UCSD-AML1 (cell line): ENCODE measurements at regions not wholly inside any gene's neighbourhood (a gene's known extent, or its start where the extent isn't known, plus 50 kb on each side); places are given as distances from the start of the nearest gene placed in this dataset.

ENCODE experiments used
- DNase-seq: peaks from one replicate; lab custom pipeline; 2025; ENCODE audit not compliant: unreplicated experiment; lab: John Stamatoyannopoulos, UW

DNA sequence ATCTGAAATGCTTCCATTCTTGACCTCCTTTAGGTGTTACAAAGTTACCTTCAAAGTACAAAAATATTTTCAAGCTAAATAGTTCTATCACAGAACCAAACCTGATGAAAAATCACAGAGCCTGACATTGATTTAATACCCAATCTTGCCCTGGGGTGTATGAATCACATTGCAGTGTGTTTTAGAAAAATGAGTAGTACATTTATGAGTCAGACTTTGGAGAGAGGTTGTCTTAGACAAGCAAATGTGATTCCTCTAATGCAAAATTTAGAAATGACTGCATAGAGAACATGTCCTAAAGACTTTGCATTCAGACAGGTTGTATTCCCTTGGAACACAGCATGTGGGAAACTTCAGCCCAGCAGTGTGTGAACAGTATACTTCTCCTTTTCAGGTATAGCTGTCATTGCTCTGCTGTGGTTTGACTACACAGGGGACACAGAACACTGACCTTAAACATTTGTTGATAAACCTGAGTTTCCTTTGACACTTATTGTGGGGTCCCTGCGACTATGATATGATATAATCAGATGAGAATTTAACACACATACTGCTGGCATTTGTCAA lies 972.1 kb downstream of the JRKL start:
- DNase-seq = no peak

DNA sequence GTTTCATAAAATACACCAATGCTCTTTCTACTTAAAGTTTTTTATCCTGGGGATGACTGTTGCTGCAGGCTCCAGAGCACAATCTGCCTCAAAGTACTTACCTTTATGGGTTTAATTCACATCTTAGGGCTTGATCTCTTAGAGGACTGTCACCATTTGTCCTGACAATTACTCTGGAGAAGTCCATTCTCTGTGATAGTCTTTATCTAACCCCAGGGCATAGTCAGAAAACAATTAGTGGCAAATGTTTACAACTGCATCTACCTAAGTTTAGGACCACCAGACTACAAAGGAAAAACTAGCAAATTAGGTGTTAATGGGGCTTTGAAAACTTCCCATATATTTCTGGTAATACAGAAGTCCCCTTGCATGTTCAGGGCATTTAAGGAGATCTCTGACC lies 973.5 kb downstream of the JRKL start:
- DNase-seq = no peak

DNA sequence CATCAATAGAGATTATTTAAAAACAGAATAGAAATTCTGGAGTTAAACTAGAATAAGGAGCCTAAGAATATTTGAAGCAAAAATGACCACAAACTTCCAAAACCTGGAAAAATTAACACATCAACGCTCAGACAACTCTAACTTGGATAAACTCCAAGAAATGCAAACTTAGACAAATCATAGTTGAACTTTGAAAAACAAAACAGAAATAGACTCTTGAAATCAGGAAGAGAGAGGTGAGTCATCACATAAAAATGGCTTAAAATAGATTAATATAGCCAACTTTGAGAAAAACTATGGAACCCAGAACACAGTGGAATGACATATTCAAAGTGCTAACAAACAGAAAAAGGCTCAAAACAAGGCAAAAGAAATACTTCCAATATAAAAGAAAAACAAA lies 974.2 kb downstream of the JRKL start:
- DNase-seq = no peak

GRCh38 chr11:97367406-97368083 lies 977.7 kb downstream of the JRKL start:
- no peak for DNase-seq

- no peak for DNase-seq
Measured at GRCh38 chr11:97389270-97389669, 999.5 kb downstream of the JRKL start.

- no peak for DNase-seq
Measured at GRCh38 chr11:97398246-97398645, 1008.4 kb downstream of the JRKL start.

- DNase-seq = no peak
Measured at GRCh38 chr11:97409141-97409540, 1019.3 kb downstream of the JRKL start.

- DNase-seq = no peak
Measured at GRCh38 chr11:97414801-97415200, 1025.0 kb downstream of the JRKL start.

GRCh38 chr11:97419729-97420128 lies 1029.9 kb downstream of the JRKL start:
- no peak for DNase-seq

DNA sequence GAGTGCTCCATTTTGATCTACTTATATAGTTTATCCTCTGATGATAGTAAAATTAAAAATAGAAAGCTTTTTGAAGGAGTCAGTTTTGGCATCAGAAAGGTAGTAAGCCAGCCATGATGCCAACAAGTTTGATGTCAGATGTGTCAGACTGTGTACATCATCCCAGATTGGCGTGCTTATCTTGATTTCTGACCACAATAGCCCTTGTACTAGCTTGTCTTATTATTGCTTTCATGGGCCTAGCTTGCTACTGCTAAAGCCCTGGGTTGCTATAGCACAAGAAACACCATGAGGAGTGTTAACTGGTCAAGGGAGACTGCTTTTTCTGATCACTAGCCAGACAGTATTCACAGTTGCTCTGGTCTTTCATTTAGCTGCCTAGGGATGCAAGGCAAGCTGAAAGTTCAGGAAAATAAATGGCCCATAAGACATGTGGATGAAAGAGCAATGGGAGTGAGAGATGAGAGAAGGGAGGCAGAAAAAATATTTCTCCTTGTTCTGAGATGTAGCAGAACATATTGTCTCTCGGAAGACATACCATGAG lies 1038.5 kb downstream of the JRKL start:
- no peak for DNase-seq

DNA sequence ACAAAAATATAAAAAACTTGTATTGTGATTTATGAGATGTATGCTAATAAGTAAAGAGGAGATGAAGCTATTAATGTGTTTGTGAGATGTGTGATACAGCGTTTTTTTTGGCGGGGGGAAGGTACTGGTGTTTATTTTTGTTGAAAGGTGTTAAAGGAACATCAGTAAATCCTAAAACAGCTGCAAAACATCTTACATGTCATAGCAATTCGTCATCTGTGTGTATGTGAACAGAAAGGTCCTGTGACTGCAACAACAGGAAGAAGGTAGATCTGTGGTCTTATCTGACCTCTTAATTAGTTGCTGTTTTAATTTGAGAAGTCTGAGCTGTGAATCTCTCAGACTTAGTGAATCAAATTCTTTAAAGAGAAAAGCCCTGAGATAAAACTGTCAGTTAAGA lies 1041.1 kb downstream of the JRKL start:
- DNase-seq = no peak

- DNase-seq = no peak
Measured at GRCh38 chr11:97432926-97433325, 1043.1 kb downstream of the JRKL start.

DNA sequence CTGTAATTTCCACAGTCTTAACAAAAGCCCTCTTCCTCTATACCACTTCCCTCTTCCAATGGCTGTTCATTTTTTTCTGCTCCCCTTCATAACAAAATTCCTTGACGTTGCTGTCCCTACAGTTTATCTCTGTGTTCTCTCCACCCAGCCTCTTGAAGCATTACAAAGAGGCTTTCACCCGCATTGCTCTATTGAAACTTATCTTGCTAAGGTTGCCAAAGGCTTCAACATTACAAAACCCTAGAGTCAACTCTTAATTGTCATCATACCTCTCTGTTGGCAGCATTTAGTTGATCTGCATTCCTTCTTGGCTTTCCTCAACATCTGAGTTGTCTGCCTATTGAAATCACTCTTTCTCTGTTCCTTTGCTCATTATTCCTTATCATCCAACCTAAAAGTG lies 1055.7 kb downstream of the JRKL start:
- no peak for DNase-seq

GRCh38 chr11:97451441-97451840 lies 1061.6 kb downstream of the JRKL start:
- no peak for DNase-seq

GRCh38 chr11:97454988-97455387 lies 1065.2 kb downstream of the JRKL start:
- no peak for DNase-seq

DNA sequence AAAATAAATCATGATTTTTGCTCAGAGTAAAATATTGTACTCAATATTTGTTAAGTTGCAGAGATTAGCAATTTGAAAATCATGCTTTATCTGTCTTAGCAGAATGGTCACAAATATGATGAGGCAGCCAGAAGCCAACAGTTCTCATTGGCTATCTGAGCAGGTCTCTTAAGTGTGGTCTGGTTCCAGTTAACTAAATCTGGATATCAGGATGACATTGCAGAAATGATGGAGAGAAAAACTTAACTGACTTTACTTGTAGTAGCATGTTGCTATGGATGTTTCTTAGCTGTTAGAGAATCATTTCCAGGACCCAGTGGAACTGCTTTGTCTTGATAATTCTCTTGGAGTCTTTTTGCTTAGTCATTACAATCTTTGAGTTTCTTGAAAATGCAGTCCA lies 1070.3 kb downstream of the JRKL start:
- DNase-seq = no peak

- DNase-seq = no peak
Measured at GRCh38 chr11:97461044-97461880, 1071.4 kb downstream of the JRKL start.

DNA sequence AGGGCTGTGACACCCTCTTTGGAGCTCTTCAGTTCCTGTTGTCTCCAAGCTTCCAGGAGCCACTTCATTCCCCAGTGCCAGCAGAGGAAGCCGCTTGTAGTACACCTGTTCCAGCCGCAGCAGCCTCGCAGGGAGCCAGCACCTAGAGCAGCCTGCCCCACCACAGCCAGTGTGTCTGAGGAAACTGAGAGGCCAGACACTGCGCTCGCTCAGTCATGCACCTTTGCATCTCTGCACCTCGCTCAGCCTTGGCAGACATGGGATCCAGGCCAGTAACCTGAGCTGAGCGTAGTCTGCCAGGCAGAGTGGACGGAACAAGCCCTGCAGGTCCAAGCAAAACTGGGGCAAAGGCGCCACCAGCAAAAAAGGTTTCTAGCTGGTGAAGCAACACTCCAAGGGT lies 1072.1 kb downstream of the JRKL start:
- DNase-seq = no peak

DNA sequence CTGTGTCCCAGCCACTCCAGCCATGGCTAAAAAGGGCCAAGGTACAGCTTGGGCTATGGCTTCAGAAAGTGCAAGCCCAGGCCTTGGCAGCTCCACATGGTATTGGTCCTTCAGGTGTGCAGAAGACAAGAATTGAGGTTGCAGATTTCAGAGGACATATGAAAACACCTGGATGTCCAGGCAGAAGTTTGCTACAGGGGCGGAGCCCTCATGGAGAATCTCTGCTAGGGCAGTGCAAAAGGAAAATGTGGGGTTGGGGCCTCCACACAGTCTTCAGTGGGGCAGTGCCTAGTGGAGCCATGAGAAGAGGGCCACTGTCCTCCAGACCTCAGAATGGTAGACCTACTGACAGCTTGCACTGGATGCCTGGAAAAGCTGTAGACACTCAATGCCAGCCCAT lies 1074.1 kb downstream of the JRKL start:
- DNase-seq = no peak

- DNase-seq = no peak
Measured at GRCh38 chr11:97471480-97471879, 1081.7 kb downstream of the JRKL start.

DNA sequence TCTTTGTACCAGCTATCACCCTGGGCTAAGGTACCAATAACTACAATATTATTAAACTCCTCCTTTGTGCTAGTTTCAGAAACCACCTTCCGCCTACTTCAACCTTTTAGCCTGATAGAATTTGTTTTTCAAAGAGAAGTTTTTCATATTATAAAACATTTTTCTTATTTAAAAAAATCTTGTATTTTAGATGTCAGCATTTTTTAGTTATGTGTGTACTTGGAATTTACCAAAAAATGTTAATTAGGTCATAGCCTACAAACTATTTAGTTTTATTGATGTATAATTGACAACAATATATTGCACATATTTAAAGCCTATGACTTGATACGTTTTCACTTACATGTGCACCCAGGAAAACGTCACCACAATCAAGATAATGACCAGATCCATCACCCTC lies 1097.6 kb downstream of the JRKL start:
- DNase-seq = no peak

DNA sequence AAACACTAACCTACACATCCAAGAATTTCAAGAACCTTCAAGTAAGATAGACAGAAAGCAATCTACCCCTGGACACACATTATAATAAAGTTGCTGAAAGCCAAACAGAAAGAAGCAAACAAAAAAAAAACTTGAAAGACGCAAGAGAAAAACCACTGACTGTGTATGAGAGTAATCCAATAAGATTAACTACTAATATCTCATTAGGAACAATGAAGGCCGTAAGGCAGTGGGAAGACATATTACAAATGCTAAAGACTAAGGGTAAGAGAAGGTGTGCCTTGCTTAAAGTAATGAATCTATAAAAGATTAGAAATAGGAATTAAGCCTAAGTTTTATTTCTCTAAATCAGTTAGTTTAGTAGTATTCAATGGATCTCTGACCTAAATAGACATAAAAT lies 1109.1 kb downstream of the JRKL start:
- DNase-seq = no peak
